ENCODE measurements at regions not wholly inside any gene's neighbourhood (a gene's known extent, or its start where the extent isn't known, plus 50 kb on each side); places are given as distances from the start of the nearest gene placed in this dataset.

GRCh38 chr7:42832667-42833066 lies 79.2 kb downstream of the C7orf25 start:
- DNase-seq (ENCODE audit: extremely low read depth, low read depth): no peak
- H3K4me3 ChIP-seq (replicated peaks; ENCODE audit: low read depth, low read length): no peak overlapping the region
- TF ChIP-seq CTCF (IDR thresholded peaks at IDR 0.05; ENCODE audit: low read depth, low read length, missing control alignments): no peak

GRCh38 chr7:42831718-42832522 lies 80.0 kb downstream of the C7orf25 start:
- DNase-seq (ENCODE audit: extremely low read depth, low read depth): peak; percentile 20
- peak; percentile 72 for TF ChIP-seq CTCF (IDR thresholded peaks at IDR 0.05; ENCODE audit: low read depth, low read length, missing control alignments)
- no peak overlapping the region for H3K4me3 ChIP-seq (replicated peaks; ENCODE audit: low read depth, low read length)

GRCh38 chr7:42831006-42831717 lies 80.7 kb downstream of the C7orf25 start:
- no peak for DNase-seq (ENCODE audit: extremely low read depth, low read depth)
- TF ChIP-seq CTCF (IDR thresholded peaks at IDR 0.05; ENCODE audit: low read depth, low read length, missing control alignments): no peak
- H3K4me3 ChIP-seq (replicated peaks; ENCODE audit: low read depth, low read length): no peak overlapping the region

GRCh38 chr7:42812779-42813178 lies 99.1 kb downstream of the C7orf25 start:
- TF ChIP-seq CTCF (IDR thresholded peaks at IDR 0.05; ENCODE audit: low read depth, low read length, missing control alignments): no peak
- H3K4me3 ChIP-seq (replicated peaks; ENCODE audit: low read depth, low read length): no peak overlapping the region

GRCh38 chr7:42805601-42806000 lies 106.3 kb downstream of the C7orf25 start:
- no peak overlapping the region for H3K4me3 ChIP-seq (replicated peaks; ENCODE audit: low read depth, low read length)
- no peak for TF ChIP-seq CTCF (IDR thresholded peaks at IDR 0.05; ENCODE audit: low read depth, low read length, missing control alignments)
- no peak for DNase-seq (ENCODE audit: extremely low read depth, low read depth)

More at GRCh38 chr7:42812779-42813178, 99.1 kb downstream of the C7orf25 start:
- DNase-seq (ENCODE audit: extremely low read depth, low read depth): no peak

GRCh38 chr7:42794673-42795072 lies 117.2 kb downstream of the C7orf25 start:
- no peak for TF ChIP-seq CTCF (IDR thresholded peaks at IDR 0.05; ENCODE audit: low read depth, low read length, missing control alignments)
- no peak for DNase-seq (ENCODE audit: extremely low read depth, low read depth)
- no peak overlapping the region for H3K4me3 ChIP-seq (replicated peaks; ENCODE audit: low read depth, low read length)
